ENCODE measurements at regions not wholly inside any gene's neighbourhood (a gene's known extent, or its start where the extent isn't known, plus 50 kb on each side); places are given as distances from the start of the nearest gene placed in this dataset.

GRCh38 chr6:103895136-103895535 is 964.6 kb downstream of the HACE1 start:
- Histone ChIP-seq H3K4me3 (ENCODE audit: low read length) (no peak overlapping the region), H3K27ac (ENCODE audit: low read length) (no peak overlapping the region), H3K9me3 (ENCODE audit: low read length) (no peaks in the 10 kb centered on the region), H3K79me2 (replicated peaks; ENCODE audit: insufficient read depth, low read length) (no peaks in the 10 kb centered on the region), H4K20me1 (ENCODE audit: insufficient read depth) (no peaks in the 10 kb centered on the region), H3K4me2 (ENCODE audit: low read length) (no peak overlapping the region), H3K27me3 (ENCODE audit: insufficient read depth, low read depth, low read length) (no peaks in the 10 kb centered on the region), H2AFZ (ENCODE audit: low read depth, low read length) (no peak overlapping the region), H3K9ac (ENCODE audit: low read length) (no peak overlapping the region), H3K36me3 (ENCODE audit: insufficient read depth, low read length) (no peaks in the 10 kb centered on the region), H3F3A (ENCODE audit: insufficient read depth, low read length, poor library complexity, severe bottlenecking) (no peaks in the 10 kb centered on the region), H3K9me2 (ENCODE audit: insufficient read depth, low read length) (no peaks in the 10 kb centered on the region)
- TF ChIP-seq REST (IDR thresholded peaks at IDR 0.05; ENCODE audit: borderline replicate concordance): no peak
- TF ChIP-seq SMC3 (conservative IDR thresholded peaks at IDR 0.05; ENCODE audit: poor library complexity): no peak
- no peak for TF ChIP-seq RAD21 (conservative IDR thresholded peaks at IDR 0.05)
- no peak for TF ChIP-seq TAF1 (IDR thresholded peaks at IDR 0.05; ENCODE audit: low read depth)
- no peak for TF ChIP-seq POLR2AphosphoS5 (IDR thresholded peaks at IDR 0.05)
- no peak for TF ChIP-seq CTCF (IDR thresholded peaks at IDR 0.05; ENCODE audit: poor library complexity, severe bottlenecking)
- TF ChIP-seq EP300 (conservative IDR thresholded peaks at IDR 0.05; ENCODE audit: poor library complexity, severe bottlenecking): no peak
- no peak for TF ChIP-seq EZH2 (IDR thresholded peaks at IDR 0.05; ENCODE audit: borderline replicate concordance, insufficient read depth, low read length, poor library complexity, severe bottlenecking)
- no peak for TF ChIP-seq MXI1 (conservative IDR thresholded peaks at IDR 0.05; ENCODE audit: poor library complexity, severe bottlenecking)

- Histone ChIP-seq H3K4me2 (ENCODE audit: low read length) (no peak overlapping the region), H3K36me3 (ENCODE audit: insufficient read depth, low read length) (no peaks in the 10 kb centered on the region), H3F3A (ENCODE audit: insufficient read depth, low read length, poor library complexity, severe bottlenecking) (no peaks in the 10 kb centered on the region), H3K9me2 (ENCODE audit: insufficient read depth, low read length) (no peaks in the 10 kb centered on the region), H3K4me3 (ENCODE audit: low read length) (no peak overlapping the region), H3K27me3 (ENCODE audit: insufficient read depth, low read depth, low read length) (no peaks in the 10 kb centered on the region), H3K27ac (ENCODE audit: low read length) (no peak overlapping the region), H3K9ac (ENCODE audit: low read length) (no peak overlapping the region), H3K9me3 (ENCODE audit: low read length) (no peaks in the 10 kb centered on the region), H3K79me2 (replicated peaks; ENCODE audit: insufficient read depth, low read length) (no peaks in the 10 kb centered on the region), H2AFZ (ENCODE audit: low read depth, low read length) (no peak overlapping the region), H4K20me1 (ENCODE audit: insufficient read depth) (no peaks in the 10 kb centered on the region)
- TF ChIP-seq EP300 (conservative IDR thresholded peaks at IDR 0.05; ENCODE audit: poor library complexity, severe bottlenecking) (no peak), SMC3 (conservative IDR thresholded peaks at IDR 0.05; ENCODE audit: poor library complexity) (no peak), RAD21 (conservative IDR thresholded peaks at IDR 0.05) (no peak), EZH2 (IDR thresholded peaks at IDR 0.05; ENCODE audit: borderline replicate concordance, insufficient read depth, low read length, poor library complexity, severe bottlenecking) (no peak), POLR2AphosphoS5 (IDR thresholded peaks at IDR 0.05) (no peak), CTCF (IDR thresholded peaks at IDR 0.05; ENCODE audit: poor library complexity, severe bottlenecking) (no peak), TAF1 (IDR thresholded peaks at IDR 0.05; ENCODE audit: low read depth) (no peak), REST (IDR thresholded peaks at IDR 0.05; ENCODE audit: borderline replicate concordance) (no peak), MXI1 (conservative IDR thresholded peaks at IDR 0.05; ENCODE audit: poor library complexity, severe bottlenecking) (no peak)
These were observed 966.6 kb downstream of the HACE1 start for GRCh38 chr6:103893141-103893581.
